PC-9 (cell line): ENCODE measurements at regions not wholly inside any gene's neighbourhood (a gene's known extent, or its start where the extent isn't known, plus 50 kb on each side); places are given as distances from the start of the nearest gene placed in this dataset.

Source experiments
- BruUV-seq: library from RNA; stranded (reverse); fragments of 400-500 nt; replicated peaks from 2 replicates; lab custom pipeline; 2021; lab: Mats Ljungman, UMichigan
- CTCF ChIA-PET: fragments of 300-600 bp; sonication (Branson Sonifier 250); formaldehyde crosslinking; loops from one replicate; lab custom pipeline; 2022; ENCODE audit warnings: antibody characterized with exemption; lab: Charles Lee
- POLR2A ChIA-PET: fragments of 300-600 bp; sonication (Branson Sonifier 250); formaldehyde crosslinking; loops from one replicate; lab custom pipeline; 2022; ENCODE audit warnings: antibody characterized with exemption; ENCODE audit not compliant: unreplicated experiment; lab: Charles Lee
- DNase-seq, 2 experiments: peaks; one replicate each; pipeline versions ENCODE4 v3.0.0 to v3.0.0-alpha.2; 2015 to 2022; ENCODE audit warnings: mixed read lengths in 1 of 2
- H2AFZ ChIP-seq: fragments of 200-600 bp; sonication (generic); 2 replicates; pipeline ENCODE4 v1.8.1; 2017; ENCODE audit warnings: antibody characterized with exemption
- H3F3A ChIP-seq: fragments of 200-600 bp; sonication (generic); 2 replicates; pipeline ENCODE4 v1.8.1; 2017; ENCODE audit warnings: antibody characterized with exemption, mild to moderate bottlenecking, low read depth; ENCODE audit not compliant: insufficient read depth
- H3K27ac ChIP-seq: fragments of 200-600 bp; sonication (generic); 2 replicates; pipeline ENCODE4 v1.6.1; 2016; ENCODE audit warnings: mixed run types
- H3K27me3 ChIP-seq: fragments of 200-600 bp; sonication (generic); 2 replicates; pipeline ENCODE4 v1.6.1; 2016; ENCODE audit warnings: low read depth, mixed run types; ENCODE audit not compliant: insufficient read depth
- H3K36me3 ChIP-seq: fragments of 200-600 bp; sonication (generic); 2 replicates; pipeline ENCODE4 v1.6.1; 2016; ENCODE audit warnings: low read depth, mixed run types
- H3K4me1 ChIP-seq: fragments of 200-600 bp; sonication (generic); replicated peaks from 2 replicates; pipeline ENCODE4 v1.6.1; 2016; ENCODE audit warnings: mixed run types; ENCODE audit not compliant: insufficient read depth
- H3K4me2 ChIP-seq: fragments of 200-600 bp; sonication (generic); 2 replicates; pipeline ENCODE4 v1.6.1; 2017; ENCODE audit warnings: mixed run types
- H3K4me3 ChIP-seq: fragments of 200-600 bp; sonication (generic); 2 replicates; pipeline ENCODE4 v1.6.1; 2016; ENCODE audit warnings: mixed run types
- H3K79me2 ChIP-seq: fragments of 200-600 bp; sonication (generic); 2 replicates; pipeline ENCODE4 v1.6.1; 2017; ENCODE audit warnings: low read depth, mixed run types
- H3K9me2 ChIP-seq: fragments of 200-600 bp; sonication (generic); 2 replicates; pipeline ENCODE4 v1.8.1; 2017; ENCODE audit warnings: mild to moderate bottlenecking; ENCODE audit not compliant: insufficient read depth
- H3K9me3 ChIP-seq: fragments of 200-600 bp; sonication (generic); 2 replicates; pipeline ENCODE4 v1.8.1; 2016; ENCODE audit warnings: low read depth; ENCODE audit not compliant: insufficient read depth
- H4K20me1 ChIP-seq: fragments of 200-600 bp; sonication (generic); 2 replicates; pipeline ENCODE4 v1.8.1; 2017; ENCODE audit not compliant: insufficient read depth
- EZH2 ChIP-seq: fragments of 200-600 bp; sonication (generic); IDR thresholded peaks from 2 replicates; pipeline ENCODE4 v1.8.0; 2017; ENCODE audit warnings: antibody characterized with exemption, low read depth
- intact Hi-C: fragments of 100-400 bp; cut with micrococcal nuclease; formaldehyde crosslinking; loops from one replicate; pipeline ENCODE4 v1.10.0; 2022; ENCODE audit not compliant: unreplicated experiment
- TF ChIP-seq, protein P1 (sequence below): fragments of 200-600 bp; sonication (generic); conservative IDR thresholded peaks from 2 replicates; pipeline ENCODE4 v1.6.1; 2017; ENCODE audit warnings: mixed run types, antibody characterized with exemption, mild to moderate bottlenecking, moderate library complexity

- Histone ChIP-seq H2AFZ (no peak overlapping the region), H3K9me2 (no peaks in the 10 kb centered on the region), H3K4me3 (no peak overlapping the region), H3K9me3 (no peaks in the 10 kb centered on the region), H3K4me2 (no peak overlapping the region), H4K20me1 (no peaks in the 10 kb centered on the region), H3K79me2 (no peaks in the 10 kb centered on the region), H3F3A (no peaks in the 10 kb centered on the region), H3K27ac (no peak overlapping the region), H3K4me1 (no peaks in the 10 kb centered on the region; the same call in 1 of the 2 replicates), H3K27me3 (no peaks in the 10 kb centered on the region), H3K36me3 (no peaks in the 10 kb centered on the region)
- intact Hi-C loops = no loop called here
- CTCF ChIA-PET = no interaction called here
- DNase-seq = no peak
- no TSS peak for BruUV-seq
- POLR2A ChIA-PET = no interaction called here
- TF ChIP-seq, protein P1, sequence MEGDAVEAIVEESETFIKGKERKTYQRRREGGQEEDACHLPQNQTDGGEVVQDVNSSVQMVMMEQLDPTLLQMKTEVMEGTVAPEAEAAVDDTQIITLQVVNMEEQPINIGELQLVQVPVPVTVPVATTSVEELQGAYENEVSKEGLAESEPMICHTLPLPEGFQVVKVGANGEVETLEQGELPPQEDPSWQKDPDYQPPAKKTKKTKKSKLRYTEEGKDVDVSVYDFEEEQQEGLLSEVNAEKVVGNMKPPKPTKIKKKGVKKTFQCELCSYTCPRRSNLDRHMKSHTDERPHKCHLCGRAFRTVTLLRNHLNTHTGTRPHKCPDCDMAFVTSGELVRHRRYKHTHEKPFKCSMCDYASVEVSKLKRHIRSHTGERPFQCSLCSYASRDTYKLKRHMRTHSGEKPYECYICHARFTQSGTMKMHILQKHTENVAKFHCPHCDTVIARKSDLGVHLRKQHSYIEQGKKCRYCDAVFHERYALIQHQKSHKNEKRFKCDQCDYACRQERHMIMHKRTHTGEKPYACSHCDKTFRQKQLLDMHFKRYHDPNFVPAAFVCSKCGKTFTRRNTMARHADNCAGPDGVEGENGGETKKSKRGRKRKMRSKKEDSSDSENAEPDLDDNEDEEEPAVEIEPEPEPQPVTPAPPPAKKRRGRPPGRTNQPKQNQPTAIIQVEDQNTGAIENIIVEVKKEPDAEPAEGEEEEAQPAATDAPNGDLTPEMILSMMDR = no peak
- TF ChIP-seq EZH2 = no peak
Observed at GRCh38 chr2:160794926-160795325, 301.3 kb upstream of the RBMS1 start.

DNA sequence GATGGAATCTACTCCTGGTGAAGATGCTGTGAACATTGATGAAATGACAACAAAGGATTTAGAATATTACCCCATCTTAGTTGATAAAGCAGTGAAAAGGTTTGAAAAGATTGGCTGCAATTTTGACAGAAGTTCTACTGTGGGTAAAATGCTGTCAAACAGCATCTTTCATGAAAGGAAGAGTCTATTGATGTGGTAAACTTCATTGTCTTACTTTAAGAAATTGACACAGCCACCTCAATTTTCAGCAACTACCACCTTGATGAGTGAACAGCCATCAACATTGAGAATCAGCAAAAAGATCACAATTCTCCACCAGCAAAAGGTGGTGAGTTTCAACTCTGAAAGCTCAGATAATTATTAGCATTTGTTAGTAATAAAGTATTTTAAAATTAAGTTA is 310.3 kb upstream of the RBMS1 start:
- BruUV-seq = no TSS peak
- no peak for TF ChIP-seq EZH2
- TF ChIP-seq, protein P1 = no peak
- DNase-seq = no peak
- Histone ChIP-seq H3K4me2 (no peak overlapping the region), H3F3A (no peaks in the 10 kb centered on the region), H3K79me2 (no peaks in the 10 kb centered on the region), H3K4me1 (no peaks in the 10 kb centered on the region), H3K27ac (no peak overlapping the region), H3K4me3 (no peak overlapping the region), H3K9me3 (no peaks in the 10 kb centered on the region), H3K27me3 (no peaks in the 10 kb centered on the region), H3K9me2 (no peaks in the 10 kb centered on the region), H4K20me1 (no peaks in the 10 kb centered on the region), H3K36me3 (no peaks in the 10 kb centered on the region), H2AFZ (no peak overlapping the region)
- intact Hi-C loops = no loop called here
- ChIA-PET CTCF (no interaction called here), POLR2A (no interaction called here)

DNA sequence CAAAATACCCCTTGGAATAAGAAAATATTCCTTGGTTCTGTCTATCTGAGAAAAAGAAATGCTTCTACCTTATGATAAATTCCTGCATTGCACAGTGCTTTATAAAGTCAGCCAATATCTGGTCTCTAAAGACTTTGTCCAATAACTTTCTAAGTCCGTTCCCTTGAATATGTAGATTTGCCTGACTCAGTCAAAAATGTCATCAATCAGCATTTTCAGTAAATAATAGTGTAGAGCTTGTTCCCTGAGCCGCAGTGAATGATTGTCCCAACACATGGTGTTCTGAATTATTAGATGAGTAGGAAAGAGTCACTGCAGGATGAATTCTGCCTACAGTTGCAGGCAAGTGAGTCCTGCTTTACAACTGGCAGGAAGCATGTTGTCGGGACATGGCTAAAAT is 316.8 kb upstream of the RBMS1 start:
- Histone ChIP-seq H3K4me2 (no peak overlapping the region), H3K79me2 (no peaks in the 10 kb centered on the region), H3K4me1 (no peaks in the 10 kb centered on the region), H3F3A (no peaks in the 10 kb centered on the region), H3K27ac (no peak overlapping the region), H3K27me3 (no peaks in the 10 kb centered on the region), H3K36me3 (no peaks in the 10 kb centered on the region), H4K20me1 (no peaks in the 10 kb centered on the region), H3K9me3 (no peaks in the 10 kb centered on the region), H2AFZ (no peak overlapping the region), H3K4me3 (no peak overlapping the region), H3K9me2 (no peaks in the 10 kb centered on the region)
- intact Hi-C loops = no loop called here
- ChIA-PET CTCF (no interaction called here), POLR2A (no interaction called here)
- no peak for DNase-seq
- TF ChIP-seq EZH2 = no peak
- TF ChIP-seq, protein P1 = no peak
- no TSS peak for BruUV-seq
